ENCODE measurements at regions not wholly inside any gene's neighbourhood (a gene's known extent, or its start where the extent isn't known, plus 50 kb on each side); places are given as distances from the start of the nearest gene placed in this dataset.

GRCh38 chr4:162392946-162393345 is 229.1 kb upstream of the FSTL5 start:
- no peak for TF ChIP-seq CTCF (IDR thresholded peaks at IDR 0.05 in 8 of 11, conservative IDR thresholded peaks at IDR 0.05 in 3 of 11)
- TF ChIP-seq POLR2AphosphoS5 (IDR thresholded peaks at IDR 0.05): no peak

Measured in spleen (tissue), 7 donors.